ENCODE measurements at regions not wholly inside any gene's neighbourhood (a gene's known extent, or its start where the extent isn't known, plus 50 kb on each side); places are given as distances from the start of the nearest gene placed in this dataset.

GRCh38 chr6:9977411-9977810, 437.5 kb downstream of the TFAP2A start:
- H3K27me3 ChIP-seq (ENCODE audit: insufficient read depth, low read length), result no peaks in the 10 kb centered on the region
- H2AK5ac ChIP-seq (ENCODE audit: insufficient read length, low read length), result no peak overlapping the region
- H2BK12ac ChIP-seq (ENCODE audit: insufficient read length, low read depth, low read length), result no peak overlapping the region
- no peaks in the 10 kb centered on the region for H4K20me1 ChIP-seq (ENCODE audit: control insufficient read depth, insufficient read depth, insufficient read length)
- no peak overlapping the region for H3K9ac ChIP-seq (ENCODE audit: extremely low read depth, insufficient read length, low read length)
- no peak overlapping the region for H4K8ac ChIP-seq (replicated peaks; ENCODE audit: insufficient read length, low read depth, low read length)
- H2AFZ ChIP-seq (ENCODE audit: low read length), result no peak overlapping the region
- H3K4me1 ChIP-seq (ENCODE audit: insufficient read depth, low read length), result no peaks in the 10 kb centered on the region
- no peak overlapping the region for H3K4me2 ChIP-seq (ENCODE audit: insufficient read depth, insufficient read length, low read length)
- H3K4me1 Mint-ChIP-seq, result 0 out of 4 replicates have a peak, but pooled peaks cover 0 to 2% of the 10 kb centered on the region in 2 experiments
- no peak overlapping the region for H2BK15ac ChIP-seq (ENCODE audit: low read depth, low read length)
- H2BK20ac ChIP-seq (ENCODE audit: low read depth, low read length, poor library complexity, severe bottlenecking), result no peak overlapping the region
- no peak overlapping the region for H2BK5ac ChIP-seq (ENCODE audit: insufficient read length, low read length)
- H3T11ph ChIP-seq (ENCODE audit: low read length), result no peak overlapping the region
- no peaks in the 10 kb centered on the region for H3K23me2 ChIP-seq (ENCODE audit: insufficient read length, low read depth, low read length, poor library complexity, severe bottlenecking)
- H3K79me1 ChIP-seq (ENCODE audit: insufficient read depth, low read depth, low read length, poor library complexity, severe bottlenecking), result no peaks in the 10 kb centered on the region
- H3K27ac ChIP-seq (ENCODE audit: insufficient read length, low read depth, low read length), result no peak overlapping the region
- H3K23ac ChIP-seq (ENCODE audit: insufficient read length, low read depth, low read length), result no peak overlapping the region
- no peak overlapping the region for H4K5ac ChIP-seq (ENCODE audit: insufficient read length, low read depth, low read length)
- H3K9me3 Mint-ChIP-seq, result no peaks in the 10 kb centered on the region
- no peaks in the 10 kb centered on the region; a peak in 1 of 7 replicates for H3K36me3 Mint-ChIP-seq (ENCODE audit: insufficient read depth in 1 of 3, low read depth in 3 of 3)
- no peak for TF ChIP-seq CTCF (conservative IDR thresholded peaks at IDR 0.05)
- no peak overlapping the region for H3K18ac ChIP-seq (ENCODE audit: insufficient read length, low read depth, low read length)
- no peak for DNase-seq
- H3K4me3 Mint-ChIP-seq, result no peak overlapping the region
- no peak overlapping the region for H3K14ac ChIP-seq (ENCODE audit: insufficient read depth, low read length)
- H3K27me3 Mint-ChIP-seq (ENCODE audit: low read depth), result no peaks in the 10 kb centered on the region
- WGBS (ENCODE audit: extremely low coverage, insufficient read length, low lambda C conversion rate), result no CpG with 5 or more reads among the region's 2 CpGs
- H4K91ac ChIP-seq (ENCODE audit: insufficient read length, low read depth, low read length), result no peak overlapping the region
- H3K79me2 ChIP-seq (ENCODE audit: insufficient read depth, low read length), result no peaks in the 10 kb centered on the region
- no peak overlapping the region for H3K56ac ChIP-seq (ENCODE audit: insufficient read length, low read depth, low read length)
- no peak overlapping the region for H3K4ac ChIP-seq (ENCODE audit: low read depth, low read length)
- no peaks in the 10 kb centered on the region for H3K9me3 ChIP-seq (ENCODE audit: control insufficient read depth, low read depth, low read length)
- no peak overlapping the region for H2BK120ac ChIP-seq (ENCODE audit: low read depth, low read length, poor library complexity, severe bottlenecking)
- H3K27ac Mint-ChIP-seq, result no peak overlapping the region

Measured in H9 (cell line).